Small intestine (tissue), 7 donors: ENCODE measurements at regions not wholly inside any gene's neighbourhood (a gene's known extent, or its start where the extent isn't known, plus 50 kb on each side); places are given as distances from the start of the nearest gene placed in this dataset.
"Not testable (repeated sequence)": the region's sequence is repeated elsewhere in the genome, so short reads cannot be mapped to it uniquely, and the experiment has no call there.

Experiments
- DNase-seq, 2 donors: peaks; one replicate each; pipeline versions ENCODE4 v3.0.0 to v3.0.0-alpha.2; 2013
- FAIRE-seq: peaks from 2 replicates; lab custom pipeline; 2012; peaks lifted over from hg19 to GRCh38; lab: Jason Lieb, UNC
- H3K27ac ChIP-seq, 3 donors: one replicate each; pipeline ENCODE4 v1.5.1; 2013; ENCODE audit warnings: low read length in 2 of 3, mild to moderate bottlenecking in 2 of 3, control low read depth in 1 of 3, inconsistent platforms in 1 of 3, low read depth in 1 of 3, moderate library complexity in 1 of 3
- H3K27me3 ChIP-seq, 3 donors: one replicate each; pipeline ENCODE4 v1.6.1; 2013; ENCODE audit warnings: low read length in 3 of 3, inconsistent platforms in 1 of 3; ENCODE audit not compliant: control insufficient read depth in 3 of 3, insufficient read depth in 3 of 3
- H3K36me3 ChIP-seq, 3 donors: one replicate each; pipeline ENCODE4 v1.6.1; 2013; ENCODE audit warnings: low read length in 3 of 3, inconsistent platforms in 1 of 3, low read depth in 1 of 3, mild to moderate bottlenecking in 1 of 3, moderate library complexity in 1 of 3; ENCODE audit not compliant: control insufficient read depth in 3 of 3, insufficient read depth in 2 of 3
- H3K4me1 ChIP-seq, 3 donors: one replicate each; pipeline ENCODE4 v1.6.1; 2013; ENCODE audit warnings: low read length in 2 of 3, inconsistent platforms in 1 of 3, low read depth in 1 of 3, mild to moderate bottlenecking in 1 of 3, moderate library complexity in 1 of 3; ENCODE audit not compliant: control insufficient read depth in 3 of 3, insufficient read depth in 2 of 3
- H3K4me3 ChIP-seq, 3 donors: one replicate each; pipeline ENCODE4 v1.5.1; 2013; ENCODE audit warnings: low read length in 3 of 3, control low read depth in 1 of 3, inconsistent platforms in 1 of 3, low read depth in 1 of 3, mild to moderate bottlenecking in 1 of 3, moderate library complexity in 1 of 3
- H3K9me3 ChIP-seq, 2 donors: one replicate each; pipeline ENCODE4 v1.6.1; 2013; ENCODE audit warnings: low read depth in 1 of 2, low read length in 1 of 2; ENCODE audit not compliant: control insufficient read depth in 2 of 2, insufficient read depth in 1 of 2
- WGBS, 3 donors: extraction: QIAGEN DNeasy Blood & Tissue Kit; methylation state at CpG; one replicate each; pipeline ENCODE4 v1.1.7; 2013; 5-methylcytosine and 5-hydroxymethylcytosine counted together
- donor health status: healthy with polysubstance abuse.
- donor health status: control.
- donor health status: control.
- donor health status: Bipolar disorder and iron deficiency.
- donor health status: healthy.

GRCh38 chr5:69014007-69014406, 79.8 kb upstream of the SLC30A5 start:
- H3K9me3 ChIP-seq, H3K4me3 ChIP-seq, H3K36me3 ChIP-seq, H3K27ac ChIP-seq, H3K4me1 ChIP-seq, H3K27me3 ChIP-seq, DNase-seq, FAIRE-seq: not testable (repeated sequence)
- 92 to 95% (median 93%) methylated on average over 2 of the region's 2 CpGs for WGBS, 3 donors

GRCh38 chr5:69019668-69020375, 74.0 kb upstream of the SLC30A5 start:
- no peak overlapping the region for H3K27ac ChIP-seq
- WGBS, 3 donors = 81 to 85% (median 83%) methylated on average over 6 of the region's 6 CpGs
- FAIRE-seq (no peak), DNase-seq (no peak)
- H3K27me3 ChIP-seq = no peaks in the 10 kb centered on the region
- no peaks in the 10 kb centered on the region for H3K9me3 ChIP-seq
- no peaks in the 10 kb centered on the region for H3K36me3 ChIP-seq
- H3K4me1 ChIP-seq = no peaks in the 10 kb centered on the region
- H3K4me3 ChIP-seq = no peak overlapping the region

GRCh38 chr5:69024241-69024651, 69.6 kb upstream of the SLC30A5 start:
- WGBS, 3 donors = 19 to 47% (median 31%) methylated on average over 5 of the region's 5 CpGs
- H3K36me3 ChIP-seq = no peaks in the 10 kb centered on the region
- FAIRE-seq (no peak), DNase-seq (peak; percentile 66 to 73)
- no peaks in the 10 kb centered on the region for H3K4me1 ChIP-seq
- H3K27me3 ChIP-seq = no peaks in the 10 kb centered on the region
- no peak overlapping the region for H3K27ac ChIP-seq
- no peak overlapping the region for H3K4me3 ChIP-seq
- no peaks in the 10 kb centered on the region for H3K9me3 ChIP-seq

- H3K4me1 ChIP-seq = no peaks in the 10 kb centered on the region
- DNase-seq = no peak
- FAIRE-seq = no peak
- no peaks in the 10 kb centered on the region for H3K36me3 ChIP-seq
- no peak overlapping the region for H3K4me3 ChIP-seq
- H3K9me3 ChIP-seq = no peaks in the 10 kb centered on the region
- H3K27me3 ChIP-seq = no peaks in the 10 kb centered on the region
- whole genome bisulfite sequencing, 3 donors = 95 to 96% (median 95%) methylated on average over 1 of the region's 1 CpG
- no peak overlapping the region for H3K27ac ChIP-seq
These were observed 64.5 kb upstream of the SLC30A5 start for GRCh38 chr5:69029292-69029691.

GRCh38 chr5:69030358-69031062, 63.3 kb upstream of the SLC30A5 start:
- FAIRE-seq (no peak), DNase-seq (no peak)
- WGBS, 3 donors = 68 to 81% (median 73%) methylated on average over 5 of the region's 5 CpGs
- H3K36me3 ChIP-seq = no peaks in the 10 kb centered on the region
- H3K4me3 ChIP-seq = no peak overlapping the region
- no peaks in the 10 kb centered on the region for H3K27me3 ChIP-seq
- no peaks in the 10 kb centered on the region for H3K9me3 ChIP-seq
- H3K4me1 ChIP-seq = no peaks in the 10 kb centered on the region
- H3K27ac ChIP-seq = no peak overlapping the region

GRCh38 chr5:69032009-69032408, 61.8 kb upstream of the SLC30A5 start:
- FAIRE-seq (no peak), DNase-seq (no peak)
- Histone ChIP-seq H3K9me3 (no peaks in the 10 kb centered on the region), H3K4me1 (no peaks in the 10 kb centered on the region), H3K4me3 (no peak overlapping the region), H3K36me3 (no peaks in the 10 kb centered on the region), H3K27me3 (no peaks in the 10 kb centered on the region), H3K27ac (no peak overlapping the region)
- 78 to 90% (median 89%) methylated on average over 3 of the region's 3 CpGs for WGBS, 3 donors

GRCh38 chr5:69033690-69034089, 60.1 kb upstream of the SLC30A5 start:
- WGBS, 3 donors = 25 to 51% (median 43%) methylated on average over 2 of the region's 2 CpGs
- Histone ChIP-seq H3K36me3 (no peaks in the 10 kb centered on the region), H3K4me3 (no peak overlapping the region), H3K27ac (no peak overlapping the region), H3K9me3 (no peaks in the 10 kb centered on the region), H3K27me3 (no peaks in the 10 kb centered on the region), H3K4me1 (no peaks in the 10 kb centered on the region)
- DNase-seq (no peak), FAIRE-seq (no peak)

- Histone ChIP-seq H3K9me3 (no peaks in the 10 kb centered on the region), H3K27ac (no peak overlapping the region), H3K4me1 (no peaks in the 10 kb centered on the region), H3K4me3 (no peak overlapping the region), H3K27me3 (no peaks in the 10 kb centered on the region), H3K36me3 (no peaks in the 10 kb centered on the region)
- FAIRE-seq (no peak), DNase-seq (no peak)
- WGBS, 3 donors = 92 to 95% (median 93%) methylated on average over 7 of the region's 7 CpGs
These were observed 58.9 kb upstream of the SLC30A5 start for GRCh38 chr5:69034898-69035297.
